ENCODE measurements at regions not wholly inside any gene's neighbourhood (a gene's known extent, or its start where the extent isn't known, plus 50 kb on each side); places are given as distances from the start of the nearest gene placed in this dataset.

DNA sequence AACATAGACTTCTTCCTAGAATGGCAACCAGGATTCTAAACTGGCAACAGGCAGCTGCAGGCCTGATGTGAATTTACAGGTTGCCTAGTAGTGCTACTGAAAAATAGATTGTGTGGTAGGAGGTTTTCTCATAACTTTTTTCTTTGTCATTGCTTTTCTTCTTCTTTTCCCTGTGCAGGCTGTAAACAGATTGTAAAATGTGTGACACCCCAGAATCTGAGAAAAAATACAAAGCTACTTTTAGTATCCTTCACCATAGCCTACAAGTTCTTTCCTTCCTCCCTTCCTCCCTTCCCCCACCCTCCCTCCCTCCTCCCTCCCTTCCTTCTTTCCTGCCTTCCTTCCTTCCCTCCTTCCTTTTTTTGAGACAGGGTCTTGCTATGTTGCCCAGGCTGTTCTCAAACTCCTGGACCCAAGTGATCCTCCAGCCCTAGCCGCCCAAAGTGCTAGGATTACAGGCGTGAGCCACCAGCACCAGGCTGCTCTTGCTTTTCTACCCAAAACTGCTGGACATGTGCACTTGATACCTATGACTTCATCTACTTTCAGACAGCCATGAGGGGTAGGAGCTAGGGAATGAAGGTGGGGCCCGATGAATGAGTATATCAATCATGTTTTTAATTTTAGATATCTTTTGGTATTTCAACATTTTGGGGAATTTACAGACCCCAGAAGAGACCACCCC is 114.2 kb upstream of the EEA1 start:
- DNase-seq: no peak

DNA sequence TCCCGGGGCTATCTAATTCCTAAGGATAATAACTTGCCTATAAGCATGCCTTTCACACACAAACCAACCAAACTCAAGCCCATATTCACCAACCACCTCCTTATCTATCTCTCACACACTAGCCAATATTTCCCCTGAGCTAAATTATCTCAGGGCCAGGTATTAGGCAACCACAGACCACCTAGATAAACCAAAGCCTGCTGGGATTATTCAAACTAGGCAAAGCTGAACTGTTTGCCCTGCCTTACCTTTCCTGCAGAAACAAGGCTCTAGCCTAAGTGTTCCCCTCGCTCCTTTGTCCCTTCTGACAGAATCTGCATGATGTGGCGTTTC is 114.7 kb upstream of the EEA1 start:
- DNase-seq: no peak

DNA sequence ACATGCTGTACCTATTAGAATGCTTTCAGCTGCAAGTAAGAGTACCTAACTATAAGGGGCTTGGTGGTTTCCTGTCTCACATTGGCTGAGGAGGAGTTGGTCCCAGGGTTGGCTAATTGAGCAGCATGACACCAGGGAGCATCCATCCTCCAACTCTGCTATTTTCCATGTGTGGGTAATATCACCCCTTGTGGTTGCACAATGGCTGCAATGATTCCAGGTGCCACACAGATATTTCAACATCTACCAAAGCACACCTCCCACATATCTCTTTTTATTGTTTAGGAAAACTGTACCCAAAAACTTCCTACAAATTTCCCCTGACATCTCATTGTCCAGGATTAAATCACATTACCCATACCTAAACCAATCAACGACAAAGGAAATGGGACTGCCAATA is 118.0 kb upstream of the EEA1 start:
- DNase-seq: no peak

DNA sequence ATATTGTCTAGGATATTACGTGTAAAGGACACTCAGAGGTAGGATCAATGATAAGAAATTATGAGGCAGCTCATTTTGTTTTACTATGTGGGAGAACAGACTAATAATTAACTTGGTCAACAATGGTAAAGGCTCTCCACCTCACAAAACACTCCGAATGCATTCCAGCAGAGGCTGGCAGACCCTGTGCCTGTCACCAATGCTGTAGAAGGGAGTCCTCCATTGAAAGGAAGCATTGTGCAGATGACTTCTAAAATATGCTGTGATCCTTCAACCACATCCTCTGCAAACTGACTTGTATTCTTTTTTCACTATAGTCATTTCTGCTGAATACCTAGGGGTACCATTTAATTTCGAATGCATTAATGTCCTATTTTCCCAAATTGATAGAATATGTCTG is 119.6 kb upstream of the EEA1 start:
- DNase-seq: no peak

DNA sequence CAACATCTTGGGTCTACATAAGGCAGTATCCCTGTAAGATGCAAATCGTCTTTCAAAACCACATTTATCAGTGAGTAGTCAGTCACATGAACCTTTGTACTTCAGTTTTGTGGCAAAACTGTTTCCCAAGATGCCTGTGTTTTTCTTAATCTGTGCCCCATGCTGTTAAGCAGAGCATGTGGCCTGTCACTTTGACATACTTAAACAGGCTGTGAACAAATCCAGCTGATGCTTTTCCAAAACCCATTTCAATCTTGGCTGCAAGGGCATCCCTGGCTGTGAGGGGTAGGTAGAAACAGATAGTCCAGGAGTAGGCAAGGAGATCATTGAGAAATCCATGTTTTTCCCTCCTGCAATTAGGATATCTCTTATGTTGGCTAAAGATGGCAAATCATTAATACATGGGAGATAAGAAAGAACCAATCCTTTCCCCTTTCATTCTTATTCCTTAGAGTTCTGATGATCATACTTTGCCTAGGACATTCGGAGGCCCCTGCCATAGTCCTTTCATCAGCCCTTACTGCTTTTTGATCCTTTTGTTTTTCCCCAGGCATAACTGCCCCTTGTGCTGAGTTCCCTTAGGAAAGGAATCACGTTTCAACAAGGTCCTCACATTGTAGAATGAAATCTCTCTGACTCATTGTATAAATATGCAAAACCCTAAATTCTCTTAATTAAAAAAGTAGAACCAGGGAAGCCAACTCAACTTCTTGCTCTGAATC is 121.1 kb upstream of the EEA1 start:
- no peak for DNase-seq

DNA sequence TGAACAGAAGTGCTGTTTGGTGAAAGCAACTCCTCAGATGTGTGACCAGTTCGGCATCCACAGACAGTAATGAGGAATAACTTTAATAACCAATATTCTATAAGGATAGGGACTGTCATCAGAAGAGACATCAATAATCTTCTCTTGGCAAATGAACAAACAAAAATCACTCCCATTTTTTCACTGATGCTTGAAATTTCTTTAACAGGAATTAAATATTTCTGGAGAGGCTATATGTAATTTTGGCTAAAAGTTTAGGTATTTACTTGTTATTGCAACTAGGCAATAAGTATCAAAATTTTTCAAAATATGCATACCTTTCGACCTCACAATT is 121.6 kb upstream of the EEA1 start:
- no peak for DNase-seq

DNA sequence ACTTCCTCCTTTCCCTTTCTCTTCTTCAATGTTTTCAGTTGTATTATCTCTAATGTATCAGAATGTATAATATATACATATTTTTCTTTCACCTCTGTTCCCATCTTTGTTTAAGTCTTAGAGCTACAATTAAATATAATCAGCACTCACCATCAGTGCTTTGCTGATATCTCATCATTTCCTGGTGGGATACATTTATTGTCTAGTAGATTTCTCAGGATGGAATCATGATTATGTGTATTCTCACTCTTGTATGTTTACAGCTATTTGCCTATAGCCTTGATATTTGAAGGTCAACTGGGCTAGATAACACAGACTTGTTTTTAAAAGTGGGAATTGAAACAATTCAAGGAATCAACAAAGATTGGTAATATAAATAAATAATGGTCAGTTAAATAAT is 124.9 kb upstream of the EEA1 start:
- no peak for DNase-seq

DNA sequence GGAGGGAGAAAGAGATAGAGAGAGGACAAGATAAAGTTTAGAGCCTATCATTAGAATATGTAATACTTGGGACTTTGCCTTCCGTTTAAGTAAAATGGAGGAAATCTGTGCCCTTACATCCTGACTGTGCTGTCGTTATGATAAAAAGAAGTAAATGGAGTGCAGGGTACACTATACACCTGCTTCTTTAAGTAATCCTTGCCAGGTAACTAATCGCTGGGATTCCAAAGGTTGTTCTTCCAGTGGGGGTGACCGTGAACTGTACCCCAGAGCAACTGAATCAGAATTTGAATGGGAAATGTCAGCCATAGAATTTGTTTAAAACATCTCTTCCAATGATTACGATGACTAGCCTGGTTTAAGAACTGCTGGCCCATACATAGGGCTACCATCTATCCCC is 126.1 kb upstream of the EEA1 start:
- DNase-seq: no peak

DNA sequence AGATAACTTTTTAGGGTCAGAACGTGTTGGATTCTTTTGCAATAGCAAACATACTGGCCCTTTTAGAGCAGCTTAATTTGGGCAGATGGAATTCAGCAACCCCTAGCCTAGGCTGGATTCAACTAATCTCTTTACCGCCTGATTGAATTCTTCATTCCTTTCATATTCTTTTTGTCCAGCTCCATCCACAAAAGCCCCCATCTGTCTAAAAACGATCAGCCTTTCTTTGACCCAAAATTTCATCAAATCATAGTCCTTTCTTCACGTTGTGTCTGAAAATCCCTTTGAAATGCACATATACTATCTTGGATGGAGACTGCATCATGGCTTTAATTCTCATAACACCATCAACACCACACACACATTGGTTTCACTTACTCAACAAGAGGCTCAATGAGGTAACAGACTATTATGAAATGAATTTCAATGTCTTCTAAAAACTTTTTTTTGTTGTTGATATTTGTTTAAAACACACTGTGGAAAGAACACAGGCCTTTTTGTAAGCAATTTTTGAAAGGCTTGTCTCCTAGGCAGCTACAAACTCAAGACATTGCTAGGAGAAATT is 128.0 kb upstream of the EEA1 start:
- no peak for DNase-seq

DNA sequence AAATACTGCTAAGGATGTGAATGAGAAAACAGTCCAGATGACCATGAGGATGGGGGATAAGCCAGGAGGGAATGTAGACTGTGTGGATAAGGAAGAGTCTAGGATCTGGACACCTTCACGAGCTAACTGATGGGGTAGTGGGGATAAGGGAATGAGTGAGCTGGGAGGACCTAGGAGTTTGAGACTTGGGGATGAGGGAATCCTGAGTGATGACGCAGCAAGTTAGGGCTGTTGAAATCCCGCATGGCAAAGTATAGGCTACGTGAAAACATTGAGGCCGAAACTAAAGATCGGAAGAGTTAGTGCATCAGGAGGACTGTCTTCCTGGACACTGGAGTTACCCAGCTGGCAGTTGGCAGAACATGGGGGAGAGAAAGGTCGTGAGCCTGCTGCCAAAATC is 129.2 kb upstream of the EEA1 start:
- DNase-seq: no peak

DNA sequence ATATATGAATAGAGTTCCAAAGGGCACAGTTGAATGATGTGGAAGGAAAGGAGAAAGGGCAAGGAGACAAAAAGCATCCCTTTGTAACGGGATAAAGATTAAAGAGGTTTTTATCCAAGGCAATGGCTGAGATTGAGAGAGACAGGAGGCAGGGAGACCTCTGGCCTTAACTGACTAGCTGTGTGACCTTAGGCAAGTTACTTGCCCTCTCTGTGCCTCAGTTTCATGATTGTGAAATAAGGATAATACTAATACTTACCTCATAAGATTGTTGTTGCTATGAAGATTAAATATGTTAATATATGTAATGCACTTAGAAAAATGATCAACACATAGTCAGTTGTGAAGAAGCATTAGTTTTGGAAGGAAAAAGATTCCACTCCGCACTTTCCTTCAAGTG is 130.2 kb upstream of the EEA1 start:
- no peak for DNase-seq

DNA sequence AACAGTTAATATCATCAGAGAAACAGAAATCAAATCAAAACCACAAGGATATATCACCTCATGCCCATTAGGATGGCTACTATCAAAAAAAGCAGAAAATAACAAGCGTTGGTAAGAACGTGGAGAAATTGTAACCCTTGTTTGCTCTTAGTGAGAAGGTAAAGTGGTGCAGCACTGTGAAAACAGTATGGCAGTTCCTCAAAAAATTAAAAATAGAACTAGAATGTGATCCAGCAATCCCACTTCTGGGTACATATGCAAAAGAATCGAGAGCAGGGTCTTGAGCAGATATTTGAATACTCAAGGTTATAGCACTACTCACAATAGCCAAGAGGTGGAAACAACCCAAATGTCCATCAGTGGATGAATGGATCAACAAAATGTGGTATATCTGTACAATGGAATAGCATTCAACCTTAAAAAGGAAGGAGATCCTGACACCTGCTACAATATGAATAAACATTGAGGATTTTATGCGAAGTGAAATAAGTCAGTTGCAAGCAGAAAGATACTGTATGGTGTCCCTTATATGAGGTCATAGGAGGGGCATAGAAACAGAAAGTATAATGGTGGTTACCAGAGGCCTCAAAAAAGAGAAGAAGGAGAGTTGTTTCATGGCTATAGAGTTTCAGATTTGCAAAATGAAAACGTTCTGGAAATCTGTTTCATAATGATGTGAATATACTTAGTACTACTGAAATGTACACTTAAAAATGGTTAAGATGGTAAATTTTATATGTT is 131.0 kb upstream of the EEA1 start:
- DNase-seq: no peak

DNA sequence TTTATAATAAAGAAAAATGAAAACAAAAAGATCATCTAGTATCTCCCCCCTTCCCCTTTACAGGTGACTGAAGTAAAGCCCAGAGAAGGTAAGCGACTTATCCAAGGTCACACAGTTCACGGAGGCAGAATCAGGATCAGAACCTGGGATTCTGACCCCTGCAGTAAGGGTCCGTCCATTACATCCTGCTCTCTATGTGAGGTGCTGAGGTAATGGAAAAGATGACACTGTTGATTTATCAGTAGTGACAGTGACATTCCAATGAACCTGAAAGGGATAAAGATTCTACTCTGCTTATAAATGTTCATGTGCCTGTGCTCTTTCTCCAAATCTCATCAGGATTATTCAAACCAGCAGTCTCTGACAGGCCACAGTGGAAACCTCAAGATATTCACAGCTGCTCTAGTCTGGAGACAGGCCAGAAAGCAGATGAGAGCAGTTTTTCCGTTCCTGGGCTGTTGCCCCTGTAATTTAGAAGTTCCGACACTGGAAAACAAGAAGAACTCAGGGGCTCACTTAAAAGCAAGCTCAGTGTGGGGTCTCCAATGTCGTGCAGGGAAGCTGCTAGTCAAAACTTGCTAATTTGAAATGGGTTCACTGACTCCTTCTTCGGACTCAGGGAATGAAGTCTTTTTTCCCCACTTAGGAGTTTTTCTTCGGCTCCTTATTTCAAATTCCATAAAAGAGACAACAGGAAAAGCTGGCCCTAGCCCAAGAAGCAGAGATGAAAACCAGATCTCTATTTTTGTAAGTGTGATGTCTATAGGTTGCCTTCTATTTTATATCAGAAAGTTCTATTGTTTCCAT is 131.8 kb upstream of the EEA1 start:
- DNase-seq: no peak

DNA sequence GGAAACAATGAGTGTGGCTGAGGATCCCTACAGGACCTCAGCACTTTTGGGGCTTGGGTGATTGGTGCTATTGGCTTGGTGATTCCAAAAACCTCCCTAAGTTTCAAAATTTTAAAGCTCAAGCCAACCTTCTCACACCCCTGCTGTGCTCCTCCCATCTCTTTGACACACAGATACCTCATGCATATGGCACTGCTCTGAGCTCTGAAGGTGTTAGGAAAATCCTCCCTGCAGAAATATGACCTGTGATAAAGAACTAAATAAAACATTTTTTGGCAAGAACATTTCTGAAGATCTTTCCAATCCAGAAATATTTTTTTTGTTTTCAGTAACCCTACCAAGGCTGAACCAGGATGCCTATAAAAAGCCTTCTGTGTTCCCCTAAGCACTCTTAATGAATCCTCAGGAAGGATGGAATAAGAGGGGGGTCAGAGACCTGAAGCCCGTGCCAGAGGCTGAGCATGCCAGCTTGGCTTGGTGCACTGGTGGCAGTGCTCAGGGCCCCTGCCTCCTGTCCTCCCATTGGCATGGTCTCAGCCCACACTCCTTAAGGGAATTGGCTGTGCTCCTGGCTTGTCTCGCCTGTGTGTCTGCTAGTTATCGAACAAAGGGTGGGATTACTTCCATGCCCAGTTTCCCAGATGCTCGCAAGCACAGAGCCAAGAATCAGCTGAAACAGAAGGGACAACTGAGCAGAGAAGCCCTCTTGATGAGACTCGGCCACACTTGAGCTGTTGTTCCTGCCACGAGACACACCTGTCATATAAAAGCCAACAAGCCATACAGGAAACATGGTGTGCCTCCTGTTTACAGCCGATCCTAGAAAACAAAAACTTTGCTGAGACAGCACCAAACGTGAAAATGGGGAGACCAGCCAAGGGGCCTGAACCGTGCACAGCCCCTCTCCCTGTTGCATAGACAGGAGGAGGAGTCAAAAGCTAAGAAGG is 132.7 kb upstream of the EEA1 start:
- DNase-seq: no peak

DNA sequence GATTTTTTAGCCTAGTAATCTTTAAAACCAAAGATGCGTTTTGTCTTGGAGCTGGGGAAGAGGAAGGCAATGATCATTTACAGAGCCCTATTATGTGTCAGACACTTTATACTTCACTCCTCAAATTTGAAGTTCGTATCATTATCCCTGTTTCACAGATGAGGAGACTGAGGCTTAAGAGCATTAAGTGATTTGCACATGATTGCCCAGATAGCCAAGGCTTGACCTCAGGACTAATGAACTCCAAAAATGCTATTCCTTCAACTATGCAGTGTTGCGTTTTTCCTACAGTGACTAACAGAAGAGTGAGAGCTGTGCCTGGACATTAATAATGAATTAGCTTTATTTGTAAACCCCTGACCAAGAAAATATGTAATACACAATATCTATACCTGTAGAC is 136.8 kb upstream of the EEA1 start:
- DNase-seq: no peak

DNA sequence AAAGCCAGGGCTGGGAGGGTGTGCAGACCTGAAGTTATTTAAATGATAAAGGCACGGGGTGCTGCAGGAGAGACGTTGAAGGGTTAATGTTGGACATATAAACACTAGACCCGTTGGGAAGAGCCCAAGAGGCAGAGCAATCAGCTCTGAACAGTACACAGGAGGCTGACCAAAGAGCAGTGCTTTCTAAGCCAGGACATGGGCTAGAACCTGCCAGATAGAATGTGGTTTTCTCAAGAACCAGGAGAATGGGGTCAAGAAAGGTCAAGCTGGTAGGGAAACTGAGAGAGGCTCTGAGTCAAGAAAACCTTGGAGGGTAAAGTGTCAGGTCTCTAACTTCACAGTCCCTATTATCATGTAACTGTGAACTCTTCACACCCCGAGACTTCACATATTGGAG is 143.2 kb upstream of the EEA1 start:
- DNase-seq: no peak

DNA sequence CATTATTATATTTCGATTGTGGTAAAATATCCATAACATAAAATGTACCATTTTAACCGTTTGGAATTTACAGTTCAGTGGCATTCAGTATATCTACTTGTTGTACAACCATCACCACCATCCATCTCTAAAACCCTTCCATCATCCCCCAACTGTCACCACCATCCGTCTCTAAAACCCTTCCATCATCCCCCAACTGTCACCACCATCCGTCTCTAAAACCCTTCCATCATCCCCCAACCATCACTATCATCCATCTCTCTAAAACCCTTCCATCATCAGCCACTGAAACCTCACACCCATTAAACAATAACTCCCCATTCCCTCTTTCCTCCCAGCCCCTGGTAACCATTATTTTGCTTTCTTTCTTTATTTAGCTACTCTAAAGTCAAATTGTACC is 144.2 kb upstream of the EEA1 start:
- DNase-seq: no peak

DNA sequence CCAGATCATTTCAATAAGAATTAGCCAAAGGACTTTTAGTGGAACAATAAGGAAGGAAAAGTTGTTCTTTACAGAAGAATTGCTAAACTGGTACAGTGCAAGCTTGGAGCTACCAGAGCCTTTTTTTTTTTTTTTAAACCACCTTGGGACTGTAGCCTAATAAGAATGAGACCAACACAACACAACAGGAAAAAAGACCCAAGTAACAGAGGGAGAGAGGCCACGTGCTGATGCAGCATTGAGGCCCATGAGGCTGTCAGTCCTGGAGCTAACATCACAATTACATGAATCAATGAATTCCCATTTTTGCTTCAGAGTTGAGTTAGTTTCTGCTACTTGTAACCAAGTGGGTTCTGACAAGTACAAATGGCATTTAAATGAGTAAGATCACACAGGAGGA is 149.0 kb upstream of the EEA1 start:
- no peak for DNase-seq

DNA sequence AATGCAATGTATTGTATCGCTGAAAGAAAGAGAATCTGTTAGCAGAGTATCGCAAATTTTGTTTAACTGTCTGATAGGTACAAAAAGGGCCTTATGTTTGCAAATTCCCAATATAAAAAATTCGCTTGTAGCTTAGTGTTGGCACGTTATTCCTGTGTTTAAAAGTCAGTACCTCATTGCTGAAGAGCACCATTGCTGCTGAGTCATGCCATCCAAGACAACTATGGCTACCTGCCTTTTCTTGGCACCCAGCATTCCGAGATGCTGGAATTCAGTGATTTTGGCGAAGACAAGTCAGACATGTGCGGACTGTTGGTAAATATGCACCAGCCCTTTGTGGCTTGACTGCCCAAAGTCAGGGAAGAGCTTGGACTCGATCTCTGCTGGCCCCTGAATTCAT is 149.5 kb upstream of the EEA1 start:
- DNase-seq: no peak

DNA sequence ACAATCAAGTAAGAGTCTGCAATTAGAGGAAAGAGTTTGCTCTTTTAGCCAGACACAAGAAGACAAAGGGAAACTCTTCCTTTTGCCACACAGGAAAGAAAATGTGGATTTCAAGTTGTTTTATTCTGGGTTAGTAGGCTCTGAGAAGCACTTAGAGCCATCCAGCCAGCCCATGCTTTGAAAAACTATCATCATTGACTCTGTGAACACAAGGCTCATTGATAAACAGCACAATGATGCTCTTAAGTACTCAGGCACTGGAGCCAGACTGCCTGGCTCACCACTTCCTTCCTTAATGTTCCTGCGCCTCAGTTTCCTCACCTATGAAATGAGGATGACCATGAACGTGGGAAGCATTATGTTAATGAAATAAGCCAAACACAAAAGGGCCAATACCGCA is 150.2 kb upstream of the EEA1 start:
- no peak for DNase-seq

DNA sequence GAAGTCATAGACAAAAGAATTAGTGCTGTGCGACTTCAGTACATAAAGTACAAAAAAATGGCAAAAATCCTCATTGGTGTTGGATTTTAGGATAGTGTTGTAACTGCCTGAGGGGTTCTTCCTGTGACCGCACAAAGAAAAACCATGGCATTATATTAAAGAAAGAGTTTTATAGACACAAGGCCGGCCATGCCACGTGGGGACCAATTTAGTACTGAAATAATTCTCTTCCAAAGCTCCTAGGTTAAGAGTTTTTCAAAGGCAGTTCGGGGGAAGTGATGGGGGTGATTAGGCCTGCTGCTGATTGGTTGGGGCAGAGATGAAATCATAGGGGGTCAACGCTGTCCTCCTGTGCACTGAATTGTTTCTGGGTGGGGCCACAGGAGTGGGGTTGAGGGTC is 150.9 kb upstream of the EEA1 start:
- DNase-seq: no peak

DNA sequence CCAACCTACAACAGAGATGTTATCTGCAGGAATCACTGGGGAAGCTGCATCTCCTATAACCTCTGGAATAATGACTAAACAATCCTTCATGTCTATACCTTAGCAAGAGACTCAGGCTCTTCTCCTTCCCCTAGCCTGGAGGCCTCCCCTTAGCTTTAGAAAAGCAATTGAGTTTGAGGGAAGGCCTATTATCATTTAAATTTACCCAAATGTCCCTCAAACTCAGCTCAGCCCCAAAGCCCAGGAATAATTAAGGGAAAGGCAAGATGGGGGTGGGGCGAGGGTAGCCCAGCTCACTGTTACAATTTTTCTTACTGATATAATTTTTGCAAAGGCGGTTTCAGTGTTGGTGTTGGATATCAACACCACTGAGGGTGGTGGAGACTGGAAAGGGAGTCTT is 151.4 kb upstream of the EEA1 start:
- no peak for DNase-seq
